Kidney epithelial cell (primary cell): ENCODE measurements at regions not wholly inside any gene's neighbourhood (a gene's known extent, or its start where the extent isn't known, plus 50 kb on each side); places are given as distances from the start of the nearest gene placed in this dataset.

ENCODE experiments used
- DNase-seq: peaks from one replicate; pipeline ENCODE4 v3.0.0-alpha.2; 2010; ENCODE audit warnings: low read depth
- H3K27me3 ChIP-seq: 2 replicates; pipeline ENCODE4 v1.6.0; 2011; ENCODE audit warnings: low read length; ENCODE audit not compliant: control insufficient read depth, insufficient read depth
- H3K36me3 ChIP-seq: 2 replicates; pipeline ENCODE4 v1.5.1; 2011; ENCODE audit warnings: low read length; ENCODE audit not compliant: control insufficient read depth, insufficient read depth
- H3K4me3 ChIP-seq: 2 replicates; pipeline ENCODE4 v1.5.1; 2011; ENCODE audit warnings: low read depth, mild to moderate bottlenecking, control low read depth, low read length
- TF ChIP-seq, protein P1 (sequence below): IDR thresholded peaks from 2 replicates; pipeline ENCODE4 v1.5.1; 2011; ENCODE audit warnings: mild to moderate bottlenecking, moderate library complexity, low read length, control low read depth, inconsistent platforms; ENCODE audit not compliant: insufficient read depth, poor library complexity, severe bottlenecking

DNA sequence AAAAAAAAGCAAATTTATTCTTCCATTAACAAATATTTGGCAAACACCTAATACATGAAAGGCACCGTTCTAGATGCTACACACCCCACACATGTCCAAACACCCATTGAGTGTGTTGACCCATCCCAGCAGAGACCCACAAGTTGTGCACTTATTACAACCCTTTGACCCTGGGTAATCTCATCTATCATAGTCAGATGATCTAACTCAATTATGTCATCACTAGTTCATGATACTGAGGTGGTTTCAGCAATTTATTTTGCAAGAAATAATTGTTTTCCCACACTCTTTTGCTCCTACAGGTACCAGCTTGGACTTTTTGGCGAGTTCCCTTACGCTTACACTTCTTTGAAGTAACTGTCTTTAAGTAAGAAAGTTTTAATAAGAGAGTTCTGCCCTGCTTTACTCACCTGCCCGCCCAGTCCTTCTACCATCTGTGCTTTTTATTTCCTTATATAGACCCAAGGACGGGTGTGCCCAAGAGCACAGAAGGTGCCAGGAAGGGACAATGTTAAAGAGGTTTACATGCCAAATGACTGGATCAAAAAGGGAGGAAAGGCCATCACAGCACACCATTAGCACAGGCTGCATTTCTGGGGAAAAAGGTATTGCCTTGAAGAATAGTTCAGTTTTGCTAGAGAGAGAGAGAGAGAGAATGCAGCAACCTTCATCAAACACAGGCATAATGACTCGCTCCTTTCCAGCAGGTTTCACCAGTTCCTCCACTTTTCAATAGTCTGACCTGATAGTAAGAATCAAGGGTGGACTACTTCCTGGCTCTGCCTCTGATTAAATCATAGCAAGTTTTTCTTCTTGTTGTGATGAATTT lies 54.5 kb upstream of the ATP11B start:
- H3K27me3 ChIP-seq = no peaks in the 10 kb centered on the region
- TF ChIP-seq, protein P1, sequence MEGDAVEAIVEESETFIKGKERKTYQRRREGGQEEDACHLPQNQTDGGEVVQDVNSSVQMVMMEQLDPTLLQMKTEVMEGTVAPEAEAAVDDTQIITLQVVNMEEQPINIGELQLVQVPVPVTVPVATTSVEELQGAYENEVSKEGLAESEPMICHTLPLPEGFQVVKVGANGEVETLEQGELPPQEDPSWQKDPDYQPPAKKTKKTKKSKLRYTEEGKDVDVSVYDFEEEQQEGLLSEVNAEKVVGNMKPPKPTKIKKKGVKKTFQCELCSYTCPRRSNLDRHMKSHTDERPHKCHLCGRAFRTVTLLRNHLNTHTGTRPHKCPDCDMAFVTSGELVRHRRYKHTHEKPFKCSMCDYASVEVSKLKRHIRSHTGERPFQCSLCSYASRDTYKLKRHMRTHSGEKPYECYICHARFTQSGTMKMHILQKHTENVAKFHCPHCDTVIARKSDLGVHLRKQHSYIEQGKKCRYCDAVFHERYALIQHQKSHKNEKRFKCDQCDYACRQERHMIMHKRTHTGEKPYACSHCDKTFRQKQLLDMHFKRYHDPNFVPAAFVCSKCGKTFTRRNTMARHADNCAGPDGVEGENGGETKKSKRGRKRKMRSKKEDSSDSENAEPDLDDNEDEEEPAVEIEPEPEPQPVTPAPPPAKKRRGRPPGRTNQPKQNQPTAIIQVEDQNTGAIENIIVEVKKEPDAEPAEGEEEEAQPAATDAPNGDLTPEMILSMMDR = no peak
- H3K4me3 ChIP-seq = no peak overlapping the region
- H3K36me3 ChIP-seq = no peaks in the 10 kb centered on the region
- peak; percentile 10 for DNase-seq

GRCh38 chr3:182739619-182740018 lies 53.7 kb upstream of the ATP11B start:
- no peaks in the 10 kb centered on the region for H3K36me3 ChIP-seq
- no peak for DNase-seq
- H3K4me3 ChIP-seq = no peak overlapping the region
- TF ChIP-seq, protein P1 = no peak
- H3K27me3 ChIP-seq = no peaks in the 10 kb centered on the region

GRCh38 chr3:182740710-182741109 lies 52.6 kb upstream of the ATP11B start:
- Histone ChIP-seq H3K4me3 (no peak overlapping the region), H3K27me3 (no peaks in the 10 kb centered on the region), H3K36me3 (no peaks in the 10 kb centered on the region)
- DNase-seq = peak; percentile 58
- TF ChIP-seq, protein P1 = peak; percentile 3

GRCh38 chr3:182741214-182741613 lies 52.1 kb upstream of the ATP11B start:
- no peak for DNase-seq
- no peaks in the 10 kb centered on the region for H3K27me3 ChIP-seq
- no peaks in the 10 kb centered on the region for H3K36me3 ChIP-seq
- TF ChIP-seq, protein P1 = no peak
- no peak overlapping the region for H3K4me3 ChIP-seq
